PC-3 (cell line): ENCODE measurements at regions not wholly inside any gene's neighbourhood (a gene's known extent, or its start where the extent isn't known, plus 50 kb on each side); places are given as distances from the start of the nearest gene placed in this dataset.

Source experiments
- ATAC-seq: fragments of 200-7000 bp; cut with Tn5 transposase; 2 replicates; pipeline ENCODE4 v1.9.1; 2020; ENCODE audit warnings: mild to moderate bottlenecking, moderate library complexity
- BruUV-seq: library from RNA; stranded (reverse); fragments of 400-500 nt; replicated peaks from 2 replicates; lab custom pipeline; 2021; lab: Mats Ljungman, UMichigan
- CTCF ChIA-PET: fragments of 300-600 bp; sonication (Branson Sonifier 250); formaldehyde crosslinking; loops from one replicate; lab custom pipeline; 2022; ENCODE audit warnings: antibody characterized with exemption; lab: Charles Lee
- POLR2A ChIA-PET: fragments of 300-600 bp; sonication (Branson Sonifier 250); formaldehyde crosslinking; loops from one replicate; lab custom pipeline; 2022; ENCODE audit warnings: antibody characterized with exemption; ENCODE audit not compliant: unreplicated experiment; lab: Charles Lee
- DNase-seq: peaks from one replicate; pipeline ENCODE4 v3.0.0-alpha.2; 2015
- H2AFZ ChIP-seq: fragments of 300-600 bp; sonication (generic); 2 replicates; pipeline ENCODE4 v1.6.0; 2016; ENCODE audit warnings: antibody characterized with exemption, low read length
- H3F3A ChIP-seq: fragments of 300-600 bp; sonication (generic); one replicate; pipeline ENCODE4 v1.6.0; 2017; ENCODE audit warnings: antibody characterized with exemption, low read length, control low read depth, mild to moderate bottlenecking; ENCODE audit not compliant: unreplicated experiment
- H3K27ac ChIP-seq: fragments of 300-600 bp; sonication (generic); 2 replicates; pipeline ENCODE4 v1.5.1; 2016; ENCODE audit warnings: mild to moderate bottlenecking, low read length
- H3K27me3 ChIP-seq: fragments of 300-600 bp; sonication (generic); 2 replicates; pipeline ENCODE4 v1.6.1; 2016; ENCODE audit warnings: low read length, mixed read lengths
- H3K36me3 ChIP-seq: fragments of 300-600 bp; sonication (generic); 2 replicates; pipeline ENCODE4 v1.6.1; 2016; ENCODE audit warnings: low read depth, mixed run types, low read length, mixed read lengths
- H3K4me1 ChIP-seq: fragments of 300-600 bp; sonication (generic); 2 replicates; pipeline ENCODE4 v1.5.1; 2016; ENCODE audit warnings: low read length; ENCODE audit not compliant: insufficient read depth
- H3K4me2 ChIP-seq: fragments of 300-600 bp; sonication (generic); 2 replicates; pipeline ENCODE4 v1.6.0; 2016; ENCODE audit warnings: low read length
- H3K4me3 ChIP-seq: fragments of 300-600 bp; sonication (generic); 2 replicates; pipeline ENCODE4 v1.5.1; 2016; ENCODE audit warnings: mild to moderate bottlenecking, low read length, mixed read lengths
- H3K79me2 ChIP-seq: fragments of 300-600 bp; sonication (generic); 2 replicates; pipeline ENCODE4 v1.6.1; 2017; ENCODE audit warnings: low read length, mixed read lengths
- H3K9ac ChIP-seq: fragments of 300-600 bp; sonication (generic); 2 replicates; pipeline ENCODE4 v1.6.0; 2016; ENCODE audit warnings: mild to moderate bottlenecking, low read length
- H3K9me2 ChIP-seq: fragments of 300-600 bp; sonication (generic); replicated peaks from 2 replicates; pipeline ENCODE4 v1.6.1; 2016; ENCODE audit warnings: mixed run types, low read length, mixed read lengths
- H3K9me3 ChIP-seq: fragments of 300-600 bp; sonication (generic); 2 replicates; pipeline ENCODE4 v1.6.1; 2016; ENCODE audit warnings: low read length, mixed read lengths
- H4K20me1 ChIP-seq: fragments of 300-600 bp; sonication (generic); 2 replicates; pipeline ENCODE4 v1.6.1; 2016; ENCODE audit warnings: low read length, mixed read lengths
- EZH2 ChIP-seq: fragments of 300-600 bp; sonication (generic); IDR thresholded peaks from one replicate; pipeline ENCODE4 v1.6.1; 2017; ENCODE audit warnings: antibody characterized with exemption, mild to moderate bottlenecking, low read length; ENCODE audit not compliant: unreplicated experiment
- EZH2phosphoT487 ChIP-seq: fragments of 300-600 bp; sonication (generic); IDR thresholded peaks from 2 replicates; pipeline ENCODE4 v1.6.1; 2018; ENCODE audit warnings: mild to moderate bottlenecking, antibody characterized with exemption, low read length, borderline replicate concordance
- intact Hi-C: fragments of 100-400 bp; cut with micrococcal nuclease; formaldehyde crosslinking; loops from 2 replicates; pipeline ENCODE4 v1.9.0; 2023
- TF ChIP-seq, protein P1 (sequence below): fragments of 300-600 bp; sonication (generic); conservative IDR thresholded peaks from 2 replicates; pipeline ENCODE4 v1.5.1; 2017; ENCODE audit warnings: antibody characterized with exemption, low read depth, mild to moderate bottlenecking, low read length

DNA sequence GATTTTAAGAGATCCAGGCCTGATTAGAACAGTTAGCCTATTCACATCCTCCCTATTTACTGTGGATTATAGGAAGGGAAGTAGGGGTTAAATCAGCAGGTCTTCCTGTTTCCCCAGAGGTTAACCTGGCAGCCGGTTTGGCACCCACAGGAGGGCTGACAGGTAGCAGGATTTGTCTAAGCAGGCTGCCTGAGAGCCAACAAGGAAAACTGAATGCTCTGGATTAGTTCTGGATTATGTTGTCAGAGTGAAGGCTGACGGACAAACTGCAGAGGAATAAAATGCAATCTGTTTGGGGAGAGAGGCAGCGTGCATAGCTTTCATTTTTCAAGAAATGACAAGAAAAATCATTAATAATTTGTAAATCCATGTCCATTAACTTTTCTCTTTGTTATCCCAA lies 397.1 kb upstream of the FAM241A start:
- peaks cover 33% of the 10 kb centered on the region for H3K27me3 ChIP-seq
- TF ChIP-seq EZH2phosphoT487 = no peak
- TF ChIP-seq, protein P1, sequence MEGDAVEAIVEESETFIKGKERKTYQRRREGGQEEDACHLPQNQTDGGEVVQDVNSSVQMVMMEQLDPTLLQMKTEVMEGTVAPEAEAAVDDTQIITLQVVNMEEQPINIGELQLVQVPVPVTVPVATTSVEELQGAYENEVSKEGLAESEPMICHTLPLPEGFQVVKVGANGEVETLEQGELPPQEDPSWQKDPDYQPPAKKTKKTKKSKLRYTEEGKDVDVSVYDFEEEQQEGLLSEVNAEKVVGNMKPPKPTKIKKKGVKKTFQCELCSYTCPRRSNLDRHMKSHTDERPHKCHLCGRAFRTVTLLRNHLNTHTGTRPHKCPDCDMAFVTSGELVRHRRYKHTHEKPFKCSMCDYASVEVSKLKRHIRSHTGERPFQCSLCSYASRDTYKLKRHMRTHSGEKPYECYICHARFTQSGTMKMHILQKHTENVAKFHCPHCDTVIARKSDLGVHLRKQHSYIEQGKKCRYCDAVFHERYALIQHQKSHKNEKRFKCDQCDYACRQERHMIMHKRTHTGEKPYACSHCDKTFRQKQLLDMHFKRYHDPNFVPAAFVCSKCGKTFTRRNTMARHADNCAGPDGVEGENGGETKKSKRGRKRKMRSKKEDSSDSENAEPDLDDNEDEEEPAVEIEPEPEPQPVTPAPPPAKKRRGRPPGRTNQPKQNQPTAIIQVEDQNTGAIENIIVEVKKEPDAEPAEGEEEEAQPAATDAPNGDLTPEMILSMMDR = no peak
- TF ChIP-seq EZH2 = no peak

DNA sequence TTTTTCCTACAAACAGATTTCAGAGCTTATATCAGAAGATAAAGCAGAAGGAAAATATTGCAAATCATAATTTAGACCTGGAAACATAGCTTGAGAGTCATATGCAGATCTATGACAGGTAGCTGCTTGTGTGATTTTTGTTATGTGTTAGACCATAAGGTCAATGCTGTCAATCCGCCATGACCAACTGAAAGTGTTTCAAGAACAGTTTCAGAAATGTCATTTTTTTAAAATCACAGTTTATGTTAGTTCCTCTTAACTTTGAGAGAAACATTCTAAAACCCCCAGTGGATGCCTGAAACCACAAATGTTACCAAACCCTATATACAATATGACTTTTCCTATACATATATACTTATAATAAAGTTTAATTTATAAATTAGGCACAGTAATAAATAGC lies 391.3 kb upstream of the FAM241A start:
- TF ChIP-seq EZH2 (no peak), EZH2phosphoT487 (no peak)
- TF ChIP-seq, protein P1 = no peak
- H2AFZ ChIP-seq = no peak overlapping the region
- no peaks in the 10 kb centered on the region for H3F3A ChIP-seq
- H3K4me1 ChIP-seq = no peaks in the 10 kb centered on the region
- ChIA-PET CTCF (no interaction called here), POLR2A (no interaction called here)
- no peak overlapping the region for H3K4me2 ChIP-seq
- no peak overlapping the region for H3K9ac ChIP-seq
- H3K79me2 ChIP-seq = no peaks in the 10 kb centered on the region
- no peak overlapping the region for H3K4me3 ChIP-seq
- intact Hi-C loops = no loop called here
- no peak for ATAC-seq
- no peaks in the 10 kb centered on the region for H3K9me3 ChIP-seq
- no TSS peak for BruUV-seq
- DNase-seq = no peak
- peaks cover 44% of the 10 kb centered on the region for H3K27me3 ChIP-seq
- H3K27ac ChIP-seq = no peak overlapping the region
- no peaks in the 10 kb centered on the region for H3K9me2 ChIP-seq
- H4K20me1 ChIP-seq = no peaks in the 10 kb centered on the region
- H3K36me3 ChIP-seq = no peaks in the 10 kb centered on the region

More for the DNA sequence above, 397.1 kb upstream of the FAM241A start:
- no peak overlapping the region for H2AFZ ChIP-seq
- H3F3A ChIP-seq = no peaks in the 10 kb centered on the region
- no peak overlapping the region for H3K4me3 ChIP-seq
- H3K79me2 ChIP-seq = no peaks in the 10 kb centered on the region
- ChIA-PET CTCF (no interaction called here), POLR2A (no interaction called here)
- intact Hi-C loops = no loop called here
- H3K9ac ChIP-seq = no peak overlapping the region
- DNase-seq (no peak), ATAC-seq (no peak)
- no peaks in the 10 kb centered on the region for H3K36me3 ChIP-seq
- no peak overlapping the region for H3K4me2 ChIP-seq
- no peaks in the 10 kb centered on the region for H3K4me1 ChIP-seq
- no peaks in the 10 kb centered on the region for H3K9me3 ChIP-seq
- BruUV-seq = no TSS peak
- no peak overlapping the region for H3K27ac ChIP-seq
- no peaks in the 10 kb centered on the region for H3K9me2 ChIP-seq
- H4K20me1 ChIP-seq = no peaks in the 10 kb centered on the region

DNA sequence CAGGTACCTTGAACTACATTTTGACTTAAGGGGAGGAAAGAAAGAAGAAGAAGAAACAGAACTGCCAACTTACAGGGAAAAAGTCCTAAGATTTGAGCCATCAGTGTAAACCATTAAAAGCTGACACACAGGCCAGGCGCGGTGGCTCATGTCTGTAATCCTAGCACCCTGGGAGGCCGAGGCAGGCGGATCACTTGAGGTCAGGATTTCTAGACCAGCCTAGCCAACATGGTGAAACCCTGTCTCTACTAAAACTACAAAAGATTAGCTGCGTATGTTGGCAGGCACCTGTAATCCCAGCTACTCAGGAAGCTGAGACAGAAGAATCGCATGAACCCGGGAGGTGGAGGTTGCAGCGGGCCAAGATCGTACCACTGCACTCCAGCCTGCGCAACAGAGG lies 389.7 kb upstream of the FAM241A start:
- POLR2A ChIA-PET = no interaction called here
- BruUV-seq = no TSS peak
- no peak overlapping the region for H2AFZ ChIP-seq
- no peak overlapping the region for H3K27ac ChIP-seq
- no peak overlapping the region for H3K9ac ChIP-seq
- DNase-seq = no peak
- H3K27me3 ChIP-seq = peaks cover 33% of the 10 kb centered on the region
- no peak overlapping the region for H3K4me2 ChIP-seq
- no peaks in the 10 kb centered on the region for H3K9me3 ChIP-seq
- no peak overlapping the region for H3K4me3 ChIP-seq
- intact Hi-C loops = no loop called here
- no peaks in the 10 kb centered on the region for H4K20me1 ChIP-seq
- H3K36me3 ChIP-seq = no peaks in the 10 kb centered on the region
- no peaks in the 10 kb centered on the region for H3F3A ChIP-seq
- H3K4me1 ChIP-seq = no peaks in the 10 kb centered on the region
- no peak for ATAC-seq
- H3K79me2 ChIP-seq = no peaks in the 10 kb centered on the region
- CTCF ChIA-PET = no interaction called here
- TF ChIP-seq, protein P1 = no peak
- no peak for TF ChIP-seq EZH2phosphoT487
- no peak for TF ChIP-seq EZH2
- H3K9me2 ChIP-seq = no peaks in the 10 kb centered on the region
